ENCODE measurements at regions not wholly inside any gene's neighbourhood (a gene's known extent, or its start where the extent isn't known, plus 50 kb on each side); places are given as distances from the start of the nearest gene placed in this dataset.

DNA sequence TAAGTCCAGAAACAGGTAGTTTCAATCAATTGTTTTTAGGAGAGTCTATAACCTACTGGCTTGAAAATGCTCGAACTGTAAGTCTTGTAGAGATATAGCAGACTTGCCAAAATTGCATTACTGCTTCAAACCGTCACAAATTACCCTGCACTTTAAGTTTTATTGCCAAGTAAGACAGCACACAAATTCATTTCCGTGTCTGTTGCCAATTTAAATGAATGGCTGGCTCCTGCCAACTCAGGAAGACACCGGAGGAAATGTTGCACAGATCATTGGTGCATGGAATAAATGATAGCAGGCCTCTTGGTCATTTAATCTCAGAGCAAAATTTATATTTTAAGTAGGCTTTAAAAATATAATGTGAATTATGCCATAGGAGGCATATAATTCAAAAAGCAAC, 438.1 kb downstream of the HACE1 start:
- DNase-seq (ENCODE audit: low read depth, low spot score) = no peak

DNA sequence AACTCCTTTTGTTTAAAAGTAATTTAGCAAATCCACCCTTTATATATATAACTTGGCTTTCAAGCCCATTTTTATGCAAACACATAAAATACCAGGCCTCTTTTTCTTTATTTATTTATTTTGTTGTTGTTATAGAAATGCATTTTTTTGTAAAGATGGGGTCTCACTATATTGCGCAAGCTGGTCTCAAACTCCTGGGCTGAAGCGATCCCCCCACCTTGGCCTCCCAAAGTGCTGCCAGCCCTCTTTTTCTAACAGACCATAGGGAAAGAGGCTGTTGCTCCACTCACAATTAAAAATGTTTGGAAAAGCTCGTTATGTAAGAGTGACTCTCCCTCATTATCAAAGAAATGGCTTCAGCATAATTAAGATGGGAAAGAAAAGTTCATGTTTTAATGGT, 440.9 kb downstream of the HACE1 start:
- DNase-seq (ENCODE audit: low read depth, low spot score) = no peak

DNA sequence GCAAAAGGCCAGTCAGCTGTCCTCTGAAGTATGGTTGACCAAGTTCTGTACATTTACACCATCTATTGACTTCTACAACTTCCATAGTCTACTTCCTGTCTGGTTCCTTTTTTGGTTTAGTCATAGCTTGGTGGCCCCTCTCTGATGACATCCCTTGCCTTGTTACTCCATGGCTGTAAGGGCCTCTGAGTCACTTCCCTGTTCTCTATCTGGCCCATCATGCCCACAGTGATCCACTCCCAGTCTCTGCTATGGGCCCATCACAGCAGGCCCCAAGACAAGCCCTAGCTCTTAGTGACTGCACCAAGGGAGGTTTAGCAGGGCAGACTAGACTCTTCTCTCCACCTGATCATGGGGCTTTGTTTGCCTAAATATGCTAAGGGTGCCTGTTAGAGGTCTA, 441.6 kb downstream of the HACE1 start:
- DNase-seq (ENCODE audit: low read depth, low spot score) = no peak

DNA sequence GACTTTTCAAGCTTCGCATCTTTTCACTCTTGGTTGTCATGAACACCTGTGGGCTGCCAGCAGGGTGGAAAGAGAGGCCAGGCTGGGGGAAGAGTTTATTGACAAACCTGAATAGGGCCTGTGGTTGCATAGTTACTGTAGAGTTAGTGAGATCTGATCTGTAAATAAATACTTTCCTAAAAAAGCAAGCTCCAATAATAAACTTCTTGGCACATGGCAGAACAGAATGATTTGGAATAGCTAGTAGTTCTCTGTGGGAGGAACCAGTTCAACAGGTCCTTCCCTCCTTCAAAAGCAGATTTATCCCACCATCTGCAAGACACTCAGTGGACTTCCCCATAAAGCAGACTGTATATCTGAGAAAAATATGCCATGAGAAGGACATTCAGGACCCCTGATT, 445.0 kb downstream of the HACE1 start:
- no peak for DNase-seq (ENCODE audit: low read depth, low spot score)

DNA sequence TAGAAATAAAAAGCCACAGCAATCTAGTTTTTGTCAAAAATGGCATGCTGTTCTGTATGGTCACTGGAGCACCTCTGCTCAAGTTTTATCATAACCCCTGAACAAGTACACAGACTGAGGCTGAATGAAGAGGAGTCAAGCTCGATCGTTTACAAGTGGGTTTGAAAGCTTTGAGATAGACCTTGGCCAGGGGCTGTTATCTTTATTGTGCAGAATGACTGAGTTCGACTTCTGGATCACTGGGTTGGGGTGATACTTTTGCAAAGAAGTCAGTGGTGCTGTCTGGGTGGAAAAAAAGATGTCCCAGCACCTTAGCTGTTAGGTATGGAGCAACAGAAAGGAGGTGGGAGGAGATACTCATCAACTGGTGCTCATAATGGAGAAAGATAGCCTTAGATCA, 446.0 kb downstream of the HACE1 start:
- DNase-seq (ENCODE audit: low read depth, low spot score) = no peak

DNA sequence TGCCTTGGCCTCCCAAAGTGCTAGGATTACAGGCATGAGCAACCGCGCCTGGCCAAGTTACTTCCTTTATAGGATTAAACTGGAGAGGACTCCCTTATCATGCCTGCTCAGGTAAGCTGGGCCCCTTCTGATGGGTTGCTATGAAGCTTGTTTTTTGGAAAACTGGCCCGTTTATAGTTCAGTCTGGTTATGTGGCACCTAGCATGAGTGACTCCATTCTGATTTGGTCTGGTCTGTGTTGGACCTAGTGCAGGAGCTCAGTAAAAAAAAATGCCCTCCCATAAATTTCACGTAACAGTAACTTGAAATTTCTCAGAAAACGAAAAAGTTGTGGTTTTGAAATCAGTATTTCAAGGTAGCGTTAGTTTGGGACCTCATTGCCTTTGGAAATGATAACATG, 448.4 kb downstream of the HACE1 start:
- DNase-seq (ENCODE audit: low read depth, low spot score) = no peak

DNA sequence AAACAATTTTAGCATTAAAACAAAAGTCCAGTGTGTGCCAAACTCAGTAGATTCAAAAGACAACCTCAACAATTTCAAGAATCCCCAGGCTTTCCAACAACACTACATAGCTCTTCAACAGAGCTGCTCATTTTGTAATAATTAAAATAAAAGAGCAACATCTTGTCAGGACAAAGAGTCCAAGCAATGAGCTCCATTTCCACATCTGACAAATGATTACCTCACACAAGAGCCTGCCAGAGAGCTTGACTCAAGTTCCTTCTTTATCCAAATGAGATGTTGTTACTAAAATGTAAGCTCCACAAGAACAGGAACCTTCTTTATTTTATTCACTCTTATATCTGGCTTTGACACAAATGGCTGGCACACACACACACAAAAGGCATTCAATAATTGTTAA, 449.8 kb downstream of the HACE1 start:
- no peak for DNase-seq (ENCODE audit: low read depth, low spot score)

DNA sequence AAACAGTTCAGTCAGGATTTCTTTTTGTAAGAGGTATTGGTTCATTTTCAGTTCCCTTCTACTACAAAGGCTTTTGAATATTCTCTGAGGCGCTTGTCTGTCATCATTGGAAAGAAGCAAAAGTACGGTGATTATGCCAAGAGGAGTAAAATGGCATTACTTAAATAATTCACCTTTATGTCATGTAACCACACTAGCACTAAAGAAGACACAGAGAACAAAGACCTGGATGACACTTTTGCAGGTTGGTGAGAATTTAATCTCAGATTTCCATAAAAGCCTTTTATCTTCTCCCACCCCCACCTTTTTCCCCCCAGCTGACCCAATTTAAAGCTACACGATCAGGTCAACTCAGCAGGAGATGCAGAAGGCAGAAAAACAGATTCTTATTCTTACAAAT, 451.8 kb downstream of the HACE1 start:
- DNase-seq (ENCODE audit: low read depth, low spot score) = no peak

DNA sequence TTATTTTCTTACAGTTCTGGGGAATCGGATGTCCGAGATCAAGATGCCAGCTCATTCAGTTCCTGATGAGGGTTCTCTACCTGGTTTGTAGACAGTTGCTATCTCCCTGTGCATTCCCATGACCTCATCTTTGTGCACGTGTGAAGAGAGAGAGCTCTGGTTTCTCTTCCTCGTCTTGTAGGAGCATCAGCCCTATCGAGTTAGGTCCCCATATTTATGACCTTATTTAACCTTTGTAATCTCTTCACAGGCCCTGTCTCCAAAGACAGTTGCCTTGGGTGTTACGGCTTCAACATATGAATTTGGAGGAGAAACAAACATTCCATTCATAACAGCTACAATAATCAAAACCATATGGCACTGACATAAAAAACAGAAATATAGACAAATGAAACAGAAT, 455.3 kb downstream of the HACE1 start:
- DNase-seq (ENCODE audit: low read depth, low spot score) = no peak

DNA sequence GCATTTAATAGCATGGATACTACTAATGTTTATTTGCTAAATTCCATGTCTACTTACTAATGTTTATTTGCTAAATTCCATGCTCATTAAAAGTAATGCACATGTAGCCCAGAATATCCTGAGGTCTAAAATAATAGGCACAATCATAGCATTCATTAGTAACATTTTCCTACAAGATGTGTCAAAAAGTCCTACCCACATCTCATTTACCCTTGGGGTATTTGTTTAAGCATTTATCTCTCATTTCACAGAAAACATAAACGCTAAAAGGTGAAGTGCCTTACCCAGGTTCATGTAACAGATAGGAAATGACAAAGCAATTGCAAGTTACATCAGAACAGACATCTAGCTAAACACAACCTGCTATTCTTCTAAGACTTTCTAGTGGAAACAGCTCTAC, 457.1 kb downstream of the HACE1 start:
- no peak for DNase-seq (ENCODE audit: low read depth, low spot score)

DNA sequence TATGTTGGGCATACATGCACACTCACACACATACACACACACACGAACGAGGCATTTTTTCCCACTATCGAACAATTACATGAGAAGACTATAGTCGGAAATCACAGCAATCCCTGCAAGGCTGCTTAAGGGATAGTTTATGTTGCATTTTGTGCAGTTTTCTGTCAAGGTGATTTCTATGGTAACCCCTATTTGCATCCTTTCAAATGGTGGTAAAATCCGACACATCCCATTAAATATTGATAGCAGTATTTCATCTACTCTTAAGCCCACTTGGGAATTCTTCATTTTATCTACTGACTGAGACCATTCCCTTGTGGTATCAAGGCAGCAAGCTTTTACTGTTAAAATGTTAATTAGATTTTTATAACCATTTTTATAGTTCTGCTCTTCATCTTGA, 457.8 kb downstream of the HACE1 start:
- DNase-seq (ENCODE audit: low read depth, low spot score) = no peak

DNA sequence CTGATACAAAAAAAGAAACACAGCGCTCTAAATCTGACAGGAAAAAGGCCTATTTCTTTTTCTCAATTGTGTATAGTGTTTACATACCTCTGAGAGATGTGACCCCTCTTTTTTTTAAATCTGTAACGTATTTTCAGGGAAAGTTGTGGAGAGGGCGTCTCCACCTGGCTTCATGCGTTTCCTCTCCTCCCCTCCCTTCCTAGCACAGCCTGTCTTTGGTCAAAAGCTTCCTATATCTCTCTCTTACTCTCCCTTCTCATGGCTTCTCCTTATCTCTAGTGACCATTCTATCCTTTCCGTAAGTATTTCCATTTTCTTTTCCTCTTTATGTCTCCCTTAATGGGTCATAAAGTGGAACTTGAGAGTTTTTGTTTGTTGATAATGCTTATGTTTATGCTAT, 458.9 kb downstream of the HACE1 start:
- no peak for DNase-seq (ENCODE audit: low read depth, low spot score)

DNA sequence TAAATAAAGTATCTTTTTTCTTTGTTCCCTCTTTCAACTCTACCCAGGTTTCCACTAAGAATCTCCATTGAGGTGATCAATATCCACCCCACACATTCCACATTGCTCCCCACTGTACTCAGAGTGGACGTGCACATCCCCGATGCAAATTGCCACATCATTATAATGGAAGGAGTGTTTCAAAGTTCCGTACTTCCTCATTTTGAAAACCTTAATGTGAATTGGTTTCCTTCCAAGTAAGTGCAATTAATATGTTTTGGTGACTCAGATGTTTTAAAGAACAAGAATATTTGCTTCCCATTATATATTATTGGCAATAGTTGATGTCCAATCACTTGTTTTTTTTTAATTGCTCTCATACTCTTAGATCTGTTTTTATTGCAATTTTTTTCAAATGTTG, 463.6 kb downstream of the HACE1 start:
- no peak for DNase-seq (ENCODE audit: low read depth, low spot score)

DNA sequence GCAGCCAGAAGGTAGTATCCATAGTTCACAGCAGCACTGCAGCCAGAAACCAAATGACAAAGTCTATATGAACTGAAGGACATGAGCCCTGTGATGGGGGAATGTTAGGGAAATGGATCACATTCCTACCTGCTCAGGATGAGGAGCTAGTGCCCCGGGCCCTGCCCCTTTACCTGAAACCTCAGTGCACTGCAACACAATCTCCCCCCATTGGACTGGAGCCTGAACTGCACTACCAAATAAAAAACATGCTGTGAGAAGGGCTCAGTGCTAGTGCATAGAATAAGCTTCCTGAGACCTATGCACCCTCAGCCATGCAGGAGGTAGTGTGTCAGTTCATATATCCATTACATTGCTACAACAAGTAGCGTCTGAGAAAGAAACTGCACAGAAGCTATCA, 477.8 kb downstream of the HACE1 start:
- peak; percentile 14 for DNase-seq (ENCODE audit: low read depth, low spot score)

DNA sequence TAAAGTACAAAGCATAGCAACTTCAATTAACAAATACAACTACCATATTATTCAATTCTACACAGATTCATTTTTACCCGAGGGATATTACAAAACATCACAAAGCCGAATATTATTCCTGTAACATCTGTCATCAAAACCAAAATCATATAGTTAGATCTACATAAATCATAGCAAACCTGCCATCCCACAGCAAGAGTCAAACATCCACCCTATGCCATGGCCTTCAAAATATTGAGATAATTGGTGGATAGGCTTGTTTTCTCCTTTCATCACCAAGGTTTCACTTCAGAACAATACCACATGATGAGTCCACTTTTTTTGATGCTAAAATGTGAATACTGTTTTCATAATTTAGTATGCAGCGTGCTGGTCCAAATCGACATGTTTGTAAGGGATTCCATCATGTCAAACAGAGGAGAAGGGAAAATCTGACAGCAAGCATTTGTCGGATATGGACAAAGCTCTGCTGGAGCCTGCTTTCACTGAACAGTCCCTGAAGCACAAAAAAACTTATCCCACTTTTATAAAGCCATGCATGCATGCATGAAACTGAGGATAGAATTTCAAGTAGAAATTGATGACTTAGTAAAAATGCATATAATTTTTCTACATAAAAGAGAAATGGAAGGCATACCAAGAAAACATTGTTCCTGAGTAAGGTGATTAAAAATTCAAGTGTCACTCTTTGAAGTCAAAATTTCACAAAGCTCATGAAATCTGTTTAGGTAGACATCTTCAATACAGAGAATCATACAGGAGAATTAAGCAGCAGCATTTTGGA, 494.1 kb downstream of the HACE1 start:
- DNase-seq (ENCODE audit: low read depth, low spot score) = no peak

DNA sequence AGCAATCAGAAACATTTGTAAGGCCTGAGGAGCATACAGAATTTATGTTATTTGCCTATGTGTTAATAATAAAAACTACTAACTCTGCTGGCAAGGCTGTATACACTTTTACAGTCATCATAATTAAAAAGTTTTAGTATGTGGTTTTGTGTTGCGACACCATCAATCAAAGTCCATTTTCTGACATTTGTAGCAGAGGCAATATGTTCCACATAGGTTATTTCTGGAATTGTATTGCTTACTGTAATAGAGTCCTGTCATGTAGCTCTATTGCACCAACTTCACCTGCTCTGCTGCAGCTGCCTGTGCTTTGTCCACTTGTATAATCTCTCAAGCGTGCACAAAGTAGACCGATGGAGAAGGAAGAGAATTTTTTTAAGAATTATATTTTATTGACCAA, 501.8 kb downstream of the HACE1 start:
- DNase-seq (ENCODE audit: low read depth, low spot score) = no peak

DNA sequence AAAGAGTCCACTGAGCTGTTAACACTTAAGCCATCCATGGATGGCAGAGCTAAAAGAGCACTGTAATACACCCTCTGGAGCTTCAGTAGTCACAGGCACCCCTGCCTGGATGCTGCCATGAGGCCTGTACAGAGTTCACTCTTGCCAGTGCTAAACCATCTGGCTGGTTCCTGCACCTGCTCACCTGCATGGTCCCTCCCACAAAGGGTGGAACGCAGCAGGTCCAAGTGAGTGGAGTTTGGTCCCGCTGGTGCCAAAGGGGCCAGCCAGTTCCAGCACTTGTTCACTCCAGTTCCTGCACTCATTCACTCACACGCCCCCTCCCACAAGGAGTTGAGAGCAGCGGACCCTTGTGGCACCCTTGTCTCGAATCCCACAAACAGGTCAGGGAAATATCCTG, 503.5 kb downstream of the HACE1 start:
- no peak for DNase-seq (ENCODE audit: low read depth, low spot score)

DNA sequence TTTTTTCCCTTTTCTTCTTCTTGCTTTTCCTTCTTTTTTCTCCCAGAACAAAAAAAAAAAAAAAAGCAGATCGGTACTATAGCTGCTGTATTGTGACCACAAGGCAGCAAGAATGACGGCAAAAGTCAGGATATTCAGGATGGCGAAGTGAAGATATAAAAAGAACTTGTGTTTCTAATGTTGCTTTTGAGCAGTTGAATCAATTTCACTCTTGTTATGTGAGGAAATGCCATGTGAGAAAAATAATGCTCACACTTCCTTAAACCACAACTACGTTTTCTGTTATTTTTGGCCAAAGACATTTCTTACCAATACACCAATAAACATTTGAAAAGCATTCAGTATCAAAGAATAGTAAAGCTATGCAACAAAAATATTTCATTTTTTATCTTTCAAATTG, 510.5 kb downstream of the HACE1 start:
- no peak for DNase-seq (ENCODE audit: low read depth, low spot score)

DNA sequence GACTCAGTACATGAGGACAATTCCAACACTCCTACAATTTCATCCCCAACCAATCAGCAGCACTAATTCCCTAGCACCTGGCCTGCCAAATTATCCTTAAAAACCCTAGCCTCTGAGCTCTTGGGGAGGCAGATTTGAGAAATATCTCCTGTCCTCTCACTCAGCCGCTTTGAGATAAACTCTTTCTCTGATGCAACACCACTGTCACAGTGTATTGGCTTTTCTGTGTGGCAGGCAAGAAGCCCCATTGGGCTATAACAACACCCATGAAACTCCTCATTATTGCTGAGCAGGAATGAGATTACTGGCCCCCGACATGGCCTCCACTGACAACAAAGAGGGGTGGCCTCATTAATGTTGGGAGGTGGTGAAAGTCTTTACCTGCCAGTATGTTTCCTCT, 515.5 kb downstream of the HACE1 start:
- no peak for DNase-seq (ENCODE audit: low read depth, low spot score)

DNA sequence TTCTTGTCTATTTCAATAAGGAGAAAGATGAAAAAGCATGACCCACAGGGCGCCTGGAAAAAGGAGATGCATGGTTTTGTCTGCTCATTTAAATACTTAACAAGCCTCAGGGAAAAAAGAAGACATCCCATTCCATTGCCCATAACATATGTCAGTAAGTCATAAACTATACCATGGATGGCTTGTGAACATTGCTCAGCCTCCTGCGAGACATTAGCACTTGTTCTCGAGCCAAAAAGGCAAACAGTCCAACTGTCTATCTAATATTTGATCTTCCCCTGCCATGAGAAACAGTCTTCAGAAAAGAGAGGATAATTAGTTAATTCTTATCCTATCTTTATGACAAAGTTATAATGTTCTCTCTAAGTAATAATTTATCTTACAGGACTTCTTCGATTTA, 527.4 kb downstream of the HACE1 start:
- DNase-seq (ENCODE audit: low read depth, low spot score) = no peak

DNA sequence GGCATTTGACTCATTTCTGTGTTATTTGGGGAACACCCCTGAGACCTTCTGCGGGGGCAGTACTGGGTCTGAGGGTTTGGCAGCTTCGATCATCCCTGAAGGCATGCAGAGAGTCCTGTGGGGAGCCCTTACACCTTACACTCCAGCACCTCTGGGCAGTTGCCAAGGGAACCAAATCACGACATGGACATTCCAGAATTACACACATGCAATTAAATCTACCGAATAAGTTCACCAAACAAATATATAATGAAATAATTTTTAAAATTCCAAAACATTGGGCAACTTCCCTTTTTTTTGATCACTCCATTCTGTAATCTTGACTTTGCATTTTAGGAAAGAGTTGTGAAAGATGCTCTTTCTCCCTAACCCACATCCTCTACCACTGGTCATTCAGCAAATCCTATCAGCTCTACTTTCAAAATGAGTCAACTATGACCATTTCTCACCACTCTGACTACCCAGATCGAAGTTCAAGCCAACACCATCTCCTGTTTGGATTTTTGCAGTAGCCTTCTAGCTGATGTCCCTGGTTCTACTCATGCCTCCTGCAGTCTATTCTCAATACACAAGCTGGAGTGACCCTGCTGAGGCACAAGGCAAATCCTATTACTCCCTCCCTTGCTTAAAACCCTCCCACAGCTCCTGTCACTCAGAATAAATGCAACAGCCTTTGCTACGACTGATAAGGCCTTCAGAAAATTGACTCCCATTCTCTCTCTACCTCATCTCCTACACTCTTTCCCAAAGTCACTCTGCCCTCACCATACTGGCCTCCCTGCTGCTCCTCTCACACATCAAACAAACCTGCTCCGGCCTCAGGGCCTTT, 533.3 kb downstream of the HACE1 start:
- peak; percentile 55 for DNase-seq (ENCODE audit: low read depth, low spot score)

DNA sequence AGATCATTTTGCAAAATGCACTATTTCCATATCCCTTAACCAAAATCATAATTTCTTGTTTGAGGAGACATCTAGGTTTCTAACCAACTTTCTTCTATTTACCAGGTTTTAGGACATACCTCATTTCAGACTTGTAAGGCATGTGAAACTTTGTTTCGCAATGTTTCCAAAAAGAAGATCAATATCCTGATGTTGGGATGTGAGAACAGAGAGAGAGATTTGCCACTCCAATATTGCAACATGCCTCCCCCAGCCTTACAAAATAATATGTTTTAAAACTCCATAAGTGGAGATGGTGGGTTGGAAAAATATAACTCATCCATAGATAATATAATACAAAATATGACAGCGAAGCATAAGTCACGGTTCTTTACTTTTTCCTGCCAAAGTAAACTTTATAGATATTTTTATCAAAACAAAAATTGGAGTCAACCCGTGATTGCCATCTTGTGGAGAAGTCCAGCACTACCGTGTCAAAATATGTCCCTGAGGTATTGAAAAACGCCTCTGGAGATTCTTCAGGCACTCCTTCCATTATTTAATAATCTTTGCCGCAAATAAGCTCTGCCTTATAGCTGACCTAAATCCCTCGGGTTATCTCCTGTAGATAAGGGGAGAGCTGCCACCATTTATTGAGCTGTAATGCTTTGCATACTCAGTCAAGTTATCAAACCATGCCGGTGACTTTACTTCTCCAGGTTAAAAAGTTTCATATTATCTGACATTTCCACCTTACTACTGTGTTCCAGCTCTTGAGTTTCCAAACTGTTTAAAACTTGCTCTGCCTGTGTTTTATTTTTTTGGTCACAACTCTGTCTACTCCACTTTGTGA, 534.2 kb downstream of the HACE1 start:
- no peak for DNase-seq (ENCODE audit: low read depth, low spot score)
